ENCODE measurements at regions not wholly inside any gene's neighbourhood (a gene's known extent, or its start where the extent isn't known, plus 50 kb on each side); places are given as distances from the start of the nearest gene placed in this dataset.

- no peak for DNase-seq (ENCODE audit: low spot score, unreplicated experiment)
- Mint-ChIP-seq H3K27ac (no peak overlapping the region), H3K36me3 (ENCODE audit: insufficient read depth) (no peaks in the 10 kb centered on the region), H3K9me3 (ENCODE audit: low read depth) (no peaks in the 10 kb centered on the region), H3K27me3 (peaks cover 14% of the 10 kb centered on the region), H3K4me1 (ENCODE audit: low read depth) (peaks cover 5% of the 10 kb centered on the region), H3K4me3 (ENCODE audit: low read depth) (no peak overlapping the region)
- no peak for TF ChIP-seq CTCF (IDR thresholded peaks at IDR 0.05; ENCODE audit: unreplicated experiment)
Observed at GRCh38 chr6:6860863-6861262, 246.9 kb upstream of the RREB1 start.

- peaks cover 10% of the 10 kb centered on the region for H3K27me3 Mint-ChIP-seq
- no peak overlapping the region for H3K4me3 Mint-ChIP-seq (ENCODE audit: low read depth)
- peaks cover 3% of the 10 kb centered on the region for H3K4me1 Mint-ChIP-seq (ENCODE audit: low read depth)
- H3K27ac Mint-ChIP-seq: no peak overlapping the region
- H3K9me3 Mint-ChIP-seq (ENCODE audit: low read depth): no peaks in the 10 kb centered on the region
- TF ChIP-seq CTCF (IDR thresholded peaks at IDR 0.05; ENCODE audit: unreplicated experiment): no peak
- no peaks in the 10 kb centered on the region for H3K36me3 Mint-ChIP-seq (ENCODE audit: insufficient read depth)
- DNase-seq (ENCODE audit: low spot score, unreplicated experiment): no peak
Observed at GRCh38 chr6:6861351-6861894, 246.3 kb upstream of the RREB1 start.

GRCh38 chr6:6861995-6862394 is 245.8 kb upstream of the RREB1 start:
- no peak overlapping the region for H3K27ac Mint-ChIP-seq
- no peaks in the 10 kb centered on the region for H3K9me3 Mint-ChIP-seq (ENCODE audit: low read depth)
- DNase-seq (ENCODE audit: low spot score, unreplicated experiment): no peak
- H3K36me3 Mint-ChIP-seq (ENCODE audit: insufficient read depth): no peaks in the 10 kb centered on the region
- peaks cover 4% of the 10 kb centered on the region for H3K27me3 Mint-ChIP-seq
- no peaks in the 10 kb centered on the region for H3K4me1 Mint-ChIP-seq (ENCODE audit: low read depth)
- H3K4me3 Mint-ChIP-seq (ENCODE audit: low read depth): no peak overlapping the region
- no peak for TF ChIP-seq CTCF (IDR thresholded peaks at IDR 0.05; ENCODE audit: unreplicated experiment)

GRCh38 chr6:6863970-6864639 is 243.7 kb upstream of the RREB1 start:
- no peaks in the 10 kb centered on the region for H3K4me1 Mint-ChIP-seq (ENCODE audit: low read depth)
- no peaks in the 10 kb centered on the region for H3K36me3 Mint-ChIP-seq (ENCODE audit: insufficient read depth)
- H3K27ac Mint-ChIP-seq: no peak overlapping the region
- no peak for DNase-seq (ENCODE audit: low spot score, unreplicated experiment)
- TF ChIP-seq CTCF (IDR thresholded peaks at IDR 0.05; ENCODE audit: unreplicated experiment): no peak
- H3K4me3 Mint-ChIP-seq (ENCODE audit: low read depth): no peak overlapping the region
- no peaks in the 10 kb centered on the region for H3K9me3 Mint-ChIP-seq (ENCODE audit: low read depth)
- H3K27me3 Mint-ChIP-seq: no peaks in the 10 kb centered on the region

GRCh38 chr6:6865611-6866010 is 242.2 kb upstream of the RREB1 start:
- Mint-ChIP-seq H3K4me3 (ENCODE audit: low read depth) (no peak overlapping the region), H3K4me1 (ENCODE audit: low read depth) (no peaks in the 10 kb centered on the region), H3K36me3 (ENCODE audit: insufficient read depth) (no peaks in the 10 kb centered on the region), H3K27ac (no peak overlapping the region), H3K9me3 (ENCODE audit: low read depth) (peaks cover 5% of the 10 kb centered on the region), H3K27me3 (no peaks in the 10 kb centered on the region)
- DNase-seq (ENCODE audit: low spot score, unreplicated experiment): no peak
- no peak for TF ChIP-seq CTCF (IDR thresholded peaks at IDR 0.05; ENCODE audit: unreplicated experiment)

Data from progenitor cell of endocrine pancreas (in vitro differentiated cells).